K562 (cell line): ENCODE measurements at regions not wholly inside any gene's neighbourhood (a gene's known extent, or its start where the extent isn't known, plus 50 kb on each side); places are given as distances from the start of the nearest gene placed in this dataset.
A peak's percentile ranks its signal among the peaks of the same experiment; 100 is the strongest.

Experiments
- CREB3 ChIP-seq: fragments of 450-650 bp; conservative IDR thresholded peaks from 2 replicates; pipeline ENCODE4 v1.6.1; 2016; ENCODE audit warnings: missing genetic modification characterization, low read depth, mild to moderate bottlenecking, missing compliant biosample characterization, moderate library complexity
- GTF2B ChIP-seq: IDR thresholded peaks from 2 replicates; pipeline ENCODE4 v1.6.1; 2011; ENCODE audit not compliant: insufficient read length; ENCODE audit errors: extremely low read depth
- KLF6 ChIP-seq: fragments of 250-450 bp; sonication (Bioruptor Pico); IDR thresholded peaks from 2 replicates; pipeline ENCODE4 v1.4.0; 2020; ENCODE audit warnings: mild to moderate bottlenecking, moderate library complexity, borderline replicate concordance
- MAFK ChIP-seq: IDR thresholded peaks from 2 replicates; pipeline ENCODE4 v1.6.1; 2011; ENCODE audit warnings: low read length, improper control_type of control experiment
- RAD21 ChIP-seq, 2 experiments: fragments of 250-450 bp in 1 of 2; fragments of 450-650 bp in 1 of 2; sonication (Bioruptor Pico) in 1 of 2; formaldehyde crosslinking in 1 of 2; IDR thresholded peaks in 1 of 2; conservative IDR thresholded peaks in 1 of 2; 2 replicates each; pipeline versions ENCODE4 v1.4.0 to v1.8.0; 2020 to 2022; ENCODE audit warnings: mild to moderate bottlenecking in 2 of 2, moderate library complexity in 1 of 2
- RHOXF2B ChIP-seq: fragments of 250-450 bp; sonication (Bioruptor Pico); conservative IDR thresholded peaks from 2 replicates; pipeline ENCODE4 v1.5.1; 2021
- TRIM24 ChIP-seq, 2 experiments: fragments of 450-650 bp; IDR thresholded peaks; 2 replicates each; pipeline ENCODE4 v1.6.1; 2016
- ZBTB40 ChIP-seq, 2 experiments: fragments of 450-650 bp in 1 of 2; sonication (generic) in 1 of 2; formaldehyde crosslinking in 1 of 2; IDR thresholded peaks; 2 replicates each; pipeline versions ENCODE4 v1.7.1 to v1.9.0; 2016 to 2022; ENCODE audit warnings: inconsistent platforms in 1 of 2, mild to moderate bottlenecking in 1 of 2, missing genetic modification reagents in 1 of 2
- ZNF124 ChIP-seq: sonication (generic); formaldehyde crosslinking; IDR thresholded peaks from 2 replicates; pipeline ENCODE4 v1.8.1; 2022; ENCODE audit warnings: missing genetic modification reagents

GRCh38 chr6:14727494-14728395, 518.1 kb upstream of the JARID2 start (continued):
- TF ChIP-seq CREB3 (tag): 0 out of 2 replicates have a peak, but pooled peaks have one; percentile 23
- TF ChIP-seq RHOXF2B (CRISPR knock-in tag): no peak
- TF ChIP-seq GTF2B: no peak
- TF ChIP-seq MAFK: peak; percentile 7; the same call in 1 of the 2 replicates
- TF ChIP-seq ZBTB40 (IDR thresholded peaks at IDR 0.05): no peak
- no peak for TF ChIP-seq ZBTB40 (CRISPR knock-in tag; IDR thresholded peaks at IDR 0.05)
- TF ChIP-seq KLF6 (CRISPR knock-in tag): no peak
- TF ChIP-seq ZNF124 (CRISPR knock-in tag): no peak
- TF ChIP-seq RAD21 (CRISPR knock-in tag; conservative IDR thresholded peaks at IDR 0.05 in 1 of 2, IDR thresholded peaks at IDR 0.05 in 1 of 2): peak in 1 of 2 experiments; percentile 18; a peak in 2 of 4 replicates
- TF ChIP-seq TRIM24 (IDR thresholded peaks at IDR 0.05): peak; percentile 63 to 66; a peak in 3 of 4 replicates
